ENCODE measurements at regions not wholly inside any gene's neighbourhood (a gene's known extent, or its start where the extent isn't known, plus 50 kb on each side); places are given as distances from the start of the nearest gene placed in this dataset.

- no peak for TF ChIP-seq CTCF (IDR thresholded peaks at IDR 0.05; ENCODE audit: low read depth, low read length)
- DNase-seq (ENCODE audit: extremely low read depth, low read depth), result no peak
Measured at GRCh38 chr9:82302968-82303655, 314.5 kb downstream of the SPATA31D1 start.

GRCh38 chr9:82308836-82309235 is 320.3 kb downstream of the SPATA31D1 start:
- no peak for DNase-seq (ENCODE audit: extremely low read depth, low read depth)
- TF ChIP-seq CTCF (IDR thresholded peaks at IDR 0.05; ENCODE audit: low read depth, low read length), result no peak

- no peak for TF ChIP-seq CTCF (IDR thresholded peaks at IDR 0.05; ENCODE audit: low read depth, low read length)
- no peak for DNase-seq (ENCODE audit: extremely low read depth, low read depth)
Measured at GRCh38 chr9:82313697-82314096, 325.1 kb downstream of the SPATA31D1 start.

GRCh38 chr9:82320566-82320965 is 332.0 kb downstream of the SPATA31D1 start:
- TF ChIP-seq CTCF (IDR thresholded peaks at IDR 0.05; ENCODE audit: low read depth, low read length), result no peak
- no peak for DNase-seq (ENCODE audit: extremely low read depth, low read depth)

GRCh38 chr9:82325907-82326306 is 337.3 kb downstream of the SPATA31D1 start:
- TF ChIP-seq CTCF (IDR thresholded peaks at IDR 0.05; ENCODE audit: low read depth, low read length), result no peak
- DNase-seq (ENCODE audit: extremely low read depth, low read depth), result no peak

GRCh38 chr9:82327641-82328040 is 339.1 kb downstream of the SPATA31D1 start:
- no peak for TF ChIP-seq CTCF (IDR thresholded peaks at IDR 0.05; ENCODE audit: low read depth, low read length)
- DNase-seq (ENCODE audit: extremely low read depth, low read depth), result no peak

- DNase-seq (ENCODE audit: extremely low read depth, low read depth), result no peak
- TF ChIP-seq CTCF (IDR thresholded peaks at IDR 0.05; ENCODE audit: low read depth, low read length), result no peak
Measured at GRCh38 chr9:82331079-82331478, 342.5 kb downstream of the SPATA31D1 start.
